Hepatocyte (in vitro differentiated cells): ENCODE measurements at regions not wholly inside any gene's neighbourhood (a gene's known extent, or its start where the extent isn't known, plus 50 kb on each side); places are given as distances from the start of the nearest gene placed in this dataset.

ENCODE experiments used
- DNase-seq: peaks from one replicate; pipeline ENCODE4 v3.0.0-alpha.2; 2016; ENCODE audit warnings: low spot score
- H2AFZ ChIP-seq: fragments of 200-600 bp; sonication (generic); 2 replicates; pipeline ENCODE4 v1.6.0; 2016; ENCODE audit warnings: antibody characterized with exemption, mild to moderate bottlenecking
- H3K27ac ChIP-seq: fragments of 200-600 bp; sonication (generic); 2 replicates; pipeline ENCODE4 v1.5.1; 2016; ENCODE audit warnings: mild to moderate bottlenecking
- H3K27me3 ChIP-seq: fragments of 200-600 bp; sonication (generic); 2 replicates; pipeline ENCODE4 v1.6.1; 2016
- H3K36me3 ChIP-seq: fragments of 200-600 bp; sonication (generic); replicated peaks from 2 replicates; pipeline ENCODE4 v1.5.1; 2016; ENCODE audit warnings: low read depth; ENCODE audit not compliant: insufficient read depth
- H3K4me1 ChIP-seq: fragments of 200-600 bp; sonication (generic); 2 replicates; pipeline ENCODE4 v1.5.1; 2016; ENCODE audit warnings: mild to moderate bottlenecking, moderate library complexity; ENCODE audit not compliant: insufficient read depth
- H3K4me2 ChIP-seq: fragments of 200-600 bp; sonication (generic); 2 replicates; pipeline ENCODE4 v1.6.0; 2016
- H3K4me3 ChIP-seq: fragments of 200-600 bp; sonication (generic); 2 replicates; pipeline ENCODE4 v1.5.1; 2016; ENCODE audit warnings: mild to moderate bottlenecking
- H3K79me2 ChIP-seq: fragments of 200-600 bp; sonication (generic); 2 replicates; pipeline ENCODE4 v1.6.0; 2017; ENCODE audit warnings: mild to moderate bottlenecking
- H3K9me2 ChIP-seq: fragments of 200-600 bp; sonication (generic); replicated peaks from 2 replicates; pipeline ENCODE4 v1.6.0; 2017; ENCODE audit warnings: mild to moderate bottlenecking; ENCODE audit not compliant: insufficient read depth
- H3K9me3 ChIP-seq: fragments of 200-600 bp; sonication (generic); 2 replicates; pipeline ENCODE4 v1.5.1; 2016; ENCODE audit warnings: low read depth, mild to moderate bottlenecking
- H4K20me1 ChIP-seq: fragments of 200-600 bp; sonication (generic); 2 replicates; pipeline ENCODE4 v1.6.0; 2016; ENCODE audit warnings: mild to moderate bottlenecking; ENCODE audit not compliant: insufficient read depth, poor library complexity, severe bottlenecking
- EZH2 ChIP-seq: fragments of 200-600 bp; sonication (generic); IDR thresholded peaks from 2 replicates; pipeline ENCODE4 v1.6.1; 2016; ENCODE audit warnings: antibody characterized with exemption, mild to moderate bottlenecking, borderline replicate concordance
- EZH2phosphoT487 ChIP-seq: fragments of 200-600 bp; sonication (generic); IDR thresholded peaks from one replicate; pipeline ENCODE4 v1.6.1; 2018; ENCODE audit warnings: antibody characterized with exemption, mild to moderate bottlenecking, low read depth, moderate library complexity; ENCODE audit not compliant: unreplicated experiment, severe bottlenecking
- WGBS: methylation state at CpG from one replicate; pipeline ENCODE4 v1.1.6; 2016; ENCODE audit warnings: low lambda C conversion rate; ENCODE audit errors: missing lambda C conversion rate; 5-methylcytosine and 5-hydroxymethylcytosine counted together
- TF ChIP-seq, protein P1 (sequence below): fragments of 200-600 bp; sonication (generic); IDR thresholded peaks from 2 replicates; pipeline ENCODE4 v1.5.1; 2016; ENCODE audit warnings: antibody characterized with exemption, mild to moderate bottlenecking; ENCODE audit not compliant: poor library complexity

- DNase-seq: no peak
- H2AFZ ChIP-seq: no peak overlapping the region
- H3K4me2 ChIP-seq: no peak overlapping the region
- no peaks in the 10 kb centered on the region for H3K9me2 ChIP-seq
- no peaks in the 10 kb centered on the region for H3K4me1 ChIP-seq
- TF ChIP-seq, protein P1, sequence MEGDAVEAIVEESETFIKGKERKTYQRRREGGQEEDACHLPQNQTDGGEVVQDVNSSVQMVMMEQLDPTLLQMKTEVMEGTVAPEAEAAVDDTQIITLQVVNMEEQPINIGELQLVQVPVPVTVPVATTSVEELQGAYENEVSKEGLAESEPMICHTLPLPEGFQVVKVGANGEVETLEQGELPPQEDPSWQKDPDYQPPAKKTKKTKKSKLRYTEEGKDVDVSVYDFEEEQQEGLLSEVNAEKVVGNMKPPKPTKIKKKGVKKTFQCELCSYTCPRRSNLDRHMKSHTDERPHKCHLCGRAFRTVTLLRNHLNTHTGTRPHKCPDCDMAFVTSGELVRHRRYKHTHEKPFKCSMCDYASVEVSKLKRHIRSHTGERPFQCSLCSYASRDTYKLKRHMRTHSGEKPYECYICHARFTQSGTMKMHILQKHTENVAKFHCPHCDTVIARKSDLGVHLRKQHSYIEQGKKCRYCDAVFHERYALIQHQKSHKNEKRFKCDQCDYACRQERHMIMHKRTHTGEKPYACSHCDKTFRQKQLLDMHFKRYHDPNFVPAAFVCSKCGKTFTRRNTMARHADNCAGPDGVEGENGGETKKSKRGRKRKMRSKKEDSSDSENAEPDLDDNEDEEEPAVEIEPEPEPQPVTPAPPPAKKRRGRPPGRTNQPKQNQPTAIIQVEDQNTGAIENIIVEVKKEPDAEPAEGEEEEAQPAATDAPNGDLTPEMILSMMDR: no peak
- TF ChIP-seq EZH2 (no peak), EZH2phosphoT487 (no peak)
- no peaks in the 10 kb centered on the region for H3K27me3 ChIP-seq
- H4K20me1 ChIP-seq: no peaks in the 10 kb centered on the region
- H3K79me2 ChIP-seq: no peaks in the 10 kb centered on the region
- no peaks in the 10 kb centered on the region for H3K36me3 ChIP-seq
- no peak overlapping the region for H3K4me3 ChIP-seq
- no peaks in the 10 kb centered on the region for H3K9me3 ChIP-seq
- H3K27ac ChIP-seq: no peak overlapping the region
- WGBS: 91% methylated on average over 1 of the region's 1 CpG
Measured at GRCh38 chr10:44022203-44022602, 362.7 kb downstream of the CXCL12 start.

- H2AFZ ChIP-seq: no peak overlapping the region
- DNase-seq: no peak
- no peaks in the 10 kb centered on the region for H3K27me3 ChIP-seq
- no peaks in the 10 kb centered on the region for H3K4me1 ChIP-seq
- H3K27ac ChIP-seq: no peak overlapping the region
- WGBS: 86% methylated on average over 5 of the region's 5 CpGs
- no peaks in the 10 kb centered on the region for H3K79me2 ChIP-seq
- no peak overlapping the region for H3K4me2 ChIP-seq
- H3K9me2 ChIP-seq: no peaks in the 10 kb centered on the region
- H3K36me3 ChIP-seq: no peaks in the 10 kb centered on the region
- TF ChIP-seq, protein P1: no peak
- TF ChIP-seq EZH2phosphoT487 (no peak), EZH2 (no peak)
- no peaks in the 10 kb centered on the region for H4K20me1 ChIP-seq
- no peaks in the 10 kb centered on the region for H3K9me3 ChIP-seq
- H3K4me3 ChIP-seq: no peak overlapping the region
Measured at GRCh38 chr10:44020322-44021111, 364.4 kb downstream of the CXCL12 start.

DNA sequence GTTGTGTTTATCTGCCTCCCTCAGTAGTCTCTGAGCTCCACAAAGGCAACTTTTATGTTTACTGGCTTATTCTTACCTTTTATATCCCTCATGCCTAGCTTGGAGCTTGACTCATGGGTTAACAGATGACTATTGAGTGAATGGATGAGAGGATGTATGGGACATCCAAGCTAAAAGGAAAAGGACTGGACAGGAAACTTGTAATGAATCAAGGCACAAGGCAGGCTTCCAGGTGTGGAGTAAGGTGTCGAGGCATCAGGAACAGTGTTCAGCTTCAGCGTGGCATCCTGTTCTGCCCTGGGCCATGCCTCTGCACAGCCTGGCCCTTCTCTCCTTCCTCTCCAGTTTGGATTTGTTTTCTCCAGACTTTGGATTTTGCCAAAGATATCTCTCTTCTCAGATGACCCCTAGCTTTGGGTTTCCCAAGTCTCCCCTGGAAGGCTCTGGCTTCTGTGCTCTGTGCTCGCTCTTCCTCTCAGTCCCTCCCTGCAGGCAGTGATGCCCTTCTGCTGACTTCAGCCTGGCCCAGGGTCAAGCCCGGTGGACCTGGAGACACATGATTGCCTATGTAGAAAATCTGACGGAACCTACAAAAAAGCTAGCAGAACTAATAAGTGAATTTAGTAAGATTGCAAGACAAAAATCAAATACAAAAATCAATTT lies 367.3 kb downstream of the CXCL12 start:
- H3K4me2 ChIP-seq: no peak overlapping the region
- 89% methylated on average over 5 of the region's 5 CpGs for WGBS
- H3K27me3 ChIP-seq: no peaks in the 10 kb centered on the region
- no peak for DNase-seq
- no peaks in the 10 kb centered on the region for H3K4me1 ChIP-seq
- no peak overlapping the region for H3K27ac ChIP-seq
- no peak overlapping the region for H2AFZ ChIP-seq
- H3K36me3 ChIP-seq: no peaks in the 10 kb centered on the region
- no peak for TF ChIP-seq EZH2
- TF ChIP-seq EZH2phosphoT487: no peak
- TF ChIP-seq, protein P1: no peak
- no peak overlapping the region for H3K4me3 ChIP-seq
- H4K20me1 ChIP-seq: no peaks in the 10 kb centered on the region
- no peaks in the 10 kb centered on the region for H3K9me2 ChIP-seq
- no peaks in the 10 kb centered on the region for H3K79me2 ChIP-seq
- H3K9me3 ChIP-seq: no peaks in the 10 kb centered on the region
